ENCODE measurements at regions not wholly inside any gene's neighbourhood (a gene's known extent, or its start where the extent isn't known, plus 50 kb on each side); places are given as distances from the start of the nearest gene placed in this dataset.

DNA sequence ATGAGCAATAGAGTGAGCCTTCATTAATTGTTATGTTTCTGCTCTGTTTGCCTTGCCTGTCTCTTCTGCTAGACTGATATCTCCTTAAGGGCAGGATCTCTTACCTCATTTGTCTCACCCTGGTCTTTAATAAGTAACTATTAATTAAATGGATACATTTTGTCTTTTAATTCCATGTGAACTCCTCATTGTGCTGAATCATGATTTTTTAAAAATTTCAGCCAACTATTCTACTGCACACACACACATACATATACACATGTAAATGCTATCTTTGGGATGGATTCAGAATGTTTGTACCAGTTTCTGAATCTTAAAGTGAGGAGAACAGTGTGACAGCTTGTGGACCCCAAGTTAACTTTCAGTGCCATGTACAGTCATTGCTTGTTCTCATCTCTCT, 731.1 kb upstream of the MAP3K7 start:
- Histone ChIP-seq H3K23me2 (ENCODE audit: low read depth, low read length) (no peaks in the 10 kb centered on the region), H4K8ac (ENCODE audit: extremely low read depth, insufficient read depth, low read length) (no peak overlapping the region), H2AFZ (ENCODE audit: low read length) (no peak overlapping the region), H3K4me3 (ENCODE audit: extremely low read depth in 1 of 4, insufficient read depth in 2 of 4, low read depth in 3 of 4, low read length in 4 of 4) (no peak overlapping the region), H3K9me3 (ENCODE audit: insufficient read depth in 2 of 2, low read depth in 1 of 2, low read length in 1 of 2) (no peaks in the 10 kb centered on the region), H2BK20ac (ENCODE audit: low read length) (no peak overlapping the region), H3K14ac (ENCODE audit: insufficient read length) (no peak overlapping the region), H4K5ac (ENCODE audit: insufficient read length, low read depth, low read length) (no peak overlapping the region), H3K9ac (replicated peaks in 1 of 4; ENCODE audit: extremely low read depth in 1 of 4, low read depth in 3 of 4, low read length in 3 of 4) (no peak overlapping the region), H3K4me1 (replicated peaks in 1 of 4; ENCODE audit: control insufficient read depth in 3 of 4, insufficient read depth in 4 of 4, low read length in 3 of 4) (no peaks in the 10 kb centered on the region), H2BK12ac (ENCODE audit: low read depth, low read length) (no peak overlapping the region), H3K27ac (ENCODE audit: low read depth, low read length) (no peak overlapping the region), H3K4me2 (ENCODE audit: insufficient read depth in 1 of 2, low read depth in 2 of 2, low read length in 2 of 2) (no peak overlapping the region), H3K18ac (ENCODE audit: extremely low read depth, low read length) (no peak overlapping the region), H2BK5ac (ENCODE audit: low read depth, low read length) (no peak overlapping the region), H2BK15ac (ENCODE audit: low read length) (no peak overlapping the region), H3K36me3 (ENCODE audit: control insufficient read depth in 2 of 4, insufficient read depth in 4 of 4, low read length in 3 of 4) (no peaks in the 10 kb centered on the region), H4K91ac (replicated peaks; ENCODE audit: insufficient read length, low read length) (no peak overlapping the region), H3K56ac (replicated peaks; ENCODE audit: insufficient read length, low read depth, low read length) (no peak overlapping the region), H2BK120ac (replicated peaks; ENCODE audit: low read depth, low read length) (no peak overlapping the region), H3K27me3 (replicated peaks in 1 of 4; ENCODE audit: control insufficient read depth in 3 of 4, extremely low read depth in 1 of 4, insufficient read depth in 3 of 4, low read length in 3 of 4) (no peaks in the 10 kb centered on the region), H2AK5ac (ENCODE audit: low read depth, low read length) (no peak overlapping the region), H3K79me1 (ENCODE audit: low read depth, low read length) (no peaks in the 10 kb centered on the region), H3K79me2 (ENCODE audit: control insufficient read depth in 1 of 2, insufficient read depth in 2 of 2, low read length in 2 of 2) (no peaks in the 10 kb centered on the region), H3K23ac (ENCODE audit: insufficient read length) (no peak overlapping the region), H4K20me1 (replicated peaks in 1 of 2; ENCODE audit: control insufficient read depth in 1 of 2, insufficient read depth in 2 of 2, low read length in 2 of 2) (no peaks in the 10 kb centered on the region), H3K4ac (replicated peaks; ENCODE audit: insufficient read length, low read depth, low read length) (no peak overlapping the region)
- POLR2A ChIA-PET (ENCODE audit: partially characterized antibody) = no interaction called here
- DNase-seq (ENCODE audit: low read depth in 1 of 2, low spot score in 2 of 2) (no peak), FAIRE-seq (no peak)
- CTCF ChIA-PET (ENCODE audit: partially characterized antibody) = interaction anchor here (1.6 kb wide), 1 partner anchor 12 kb away, joined by 7 read pairs; no protein-coding TSS in a partner anchor
- TF ChIP-seq GABPA (IDR thresholded peaks at IDR 0.05; ENCODE audit: borderline replicate concordance, insufficient read depth, low read length) (no peak), CBX8 (IDR thresholded peaks at IDR 0.05; ENCODE audit: borderline replicate concordance, low read depth, low read length) (no peak), RXRA (IDR thresholded peaks at IDR 0.05; ENCODE audit: insufficient read depth, low read depth, low read length) (no peak), RFX5 (IDR thresholded peaks at IDR 0.05; ENCODE audit: borderline replicate concordance, low read depth, low read length) (no peak), TEAD4 (IDR thresholded peaks at IDR 0.05; ENCODE audit: low read depth, low read length) (no peak), JUN (IDR thresholded peaks at IDR 0.05; ENCODE audit: low read depth, low read length) (no peak), POU5F1 (IDR thresholded peaks at IDR 0.05; ENCODE audit: low read depth, low read length) (no peak)

Measured in H1 (cell line).